Type B pancreatic cell (in vitro differentiated cells): ENCODE measurements at regions not wholly inside any gene's neighbourhood (a gene's known extent, or its start where the extent isn't known, plus 50 kb on each side); places are given as distances from the start of the nearest gene placed in this dataset.

Experiments used
- DNase-seq: peaks from one replicate; pipeline ENCODE4 v3.0.0; 2021; ENCODE audit warnings: mixed read lengths; ENCODE audit not compliant: unreplicated experiment; ENCODE audit errors: extremely low spot score
- H3K27ac Mint-ChIP-seq: 2 replicates; pipeline ENCODE4 v1.8.0; 2021; ENCODE audit warnings: mild to moderate bottlenecking, mixed read lengths
- H3K27me3 Mint-ChIP-seq: 2 replicates; pipeline ENCODE4 v1.8.0; 2021; ENCODE audit warnings: mixed read lengths
- H3K36me3 Mint-ChIP-seq: 2 replicates; pipeline ENCODE4 v1.8.0; 2021; ENCODE audit warnings: mixed read lengths
- H3K4me1 Mint-ChIP-seq: one replicate; pipeline ENCODE4 v1.8.0; 2021; ENCODE audit warnings: mixed read lengths; ENCODE audit not compliant: unreplicated experiment
- H3K4me3 Mint-ChIP-seq: 2 replicates; pipeline ENCODE4 v1.8.0; 2021; ENCODE audit warnings: mild to moderate bottlenecking, mixed read lengths
- H3K9me3 Mint-ChIP-seq: 2 replicates; pipeline ENCODE4 v1.8.0; 2021; ENCODE audit warnings: mixed read lengths
- CTCF ChIP-seq: fragments of 200-600 bp; sonication (generic); conservative IDR thresholded peaks from 2 replicates; pipeline ENCODE4 v1.5.0; 2021; ENCODE audit warnings: antibody characterized with exemption, mild to moderate bottlenecking

- Mint-ChIP-seq H3K36me3 (no peaks in the 10 kb centered on the region), H3K27me3 (peaks cover 12% of the 10 kb centered on the region), H3K4me1 (peaks cover 5% of the 10 kb centered on the region), H3K27ac (no peak overlapping the region), H3K9me3 (no peaks in the 10 kb centered on the region), H3K4me3 (no peak overlapping the region)
- DNase-seq, result no peak
- no peak for TF ChIP-seq CTCF
Observed at GRCh38 chr2:228703152-228703551, 521.7 kb upstream of the SPHKAP start.

- Mint-ChIP-seq H3K27me3 (peaks cover 12% of the 10 kb centered on the region), H3K27ac (no peak overlapping the region), H3K4me1 (peaks cover 5% of the 10 kb centered on the region), H3K4me3 (no peak overlapping the region), H3K36me3 (no peaks in the 10 kb centered on the region), H3K9me3 (no peaks in the 10 kb centered on the region)
- no peak for TF ChIP-seq CTCF
- no peak for DNase-seq
Observed at GRCh38 chr2:228701506-228701905, 520.0 kb upstream of the SPHKAP start.

GRCh38 chr2:228700638-228701037 is 519.2 kb upstream of the SPHKAP start:
- no peak for TF ChIP-seq CTCF
- H3K4me1 Mint-ChIP-seq, result peaks cover 5% of the 10 kb centered on the region
- H3K36me3 Mint-ChIP-seq, result no peaks in the 10 kb centered on the region
- H3K27ac Mint-ChIP-seq, result no peak overlapping the region
- no peaks in the 10 kb centered on the region for H3K9me3 Mint-ChIP-seq
- H3K27me3 Mint-ChIP-seq, result peaks cover 6% of the 10 kb centered on the region
- H3K4me3 Mint-ChIP-seq, result no peak overlapping the region
- no peak for DNase-seq

GRCh38 chr2:228699888-228700287 is 518.4 kb upstream of the SPHKAP start:
- H3K4me1 Mint-ChIP-seq, result peaks cover 5% of the 10 kb centered on the region
- no peak for TF ChIP-seq CTCF

GRCh38 chr2:228699400-228699799 is 517.9 kb upstream of the SPHKAP start:
- peaks cover 5% of the 10 kb centered on the region for H3K4me1 Mint-ChIP-seq
- no peak overlapping the region for H3K4me3 Mint-ChIP-seq
- DNase-seq, result no peak
- H3K27me3 Mint-ChIP-seq, result peaks cover 3% of the 10 kb centered on the region
- H3K27ac Mint-ChIP-seq, result no peak overlapping the region
- H3K9me3 Mint-ChIP-seq, result no peaks in the 10 kb centered on the region
- TF ChIP-seq CTCF, result peak; percentile 31
- no peaks in the 10 kb centered on the region for H3K36me3 Mint-ChIP-seq

More at GRCh38 chr2:228699888-228700287, 518.4 kb upstream of the SPHKAP start:
- no peaks in the 10 kb centered on the region for H3K36me3 Mint-ChIP-seq
- no peak overlapping the region for H3K27ac Mint-ChIP-seq
- no peak for DNase-seq
- no peak overlapping the region for H3K4me3 Mint-ChIP-seq
- no peaks in the 10 kb centered on the region for H3K9me3 Mint-ChIP-seq
- H3K27me3 Mint-ChIP-seq, result peaks cover 3% of the 10 kb centered on the region

- peaks cover under 1% of the 10 kb centered on the region for H3K27me3 Mint-ChIP-seq
- no peaks in the 10 kb centered on the region for H3K36me3 Mint-ChIP-seq
- TF ChIP-seq CTCF, result no peak
- H3K9me3 Mint-ChIP-seq, result no peaks in the 10 kb centered on the region
- no peak overlapping the region for H3K4me3 Mint-ChIP-seq
- DNase-seq, result no peak
- H3K4me1 Mint-ChIP-seq, result peaks cover 5% of the 10 kb centered on the region
- H3K27ac Mint-ChIP-seq, result no peak overlapping the region
Observed at GRCh38 chr2:228698963-228699362, 517.5 kb upstream of the SPHKAP start.
